Prostate gland (tissue), 2 donors: ENCODE measurements at regions not wholly inside any gene's neighbourhood (a gene's known extent, or its start where the extent isn't known, plus 50 kb on each side); places are given as distances from the start of the nearest gene placed in this dataset.

ENCODE experiments used
- DNase-seq: peaks from one replicate; pipeline ENCODE4 v3.0.0-alpha.2; 2019; ENCODE audit warnings: low spot score
- H3K27ac ChIP-seq, 2 donors: fragments of 200-600 bp; sonication (generic); 2 replicates each; pipeline ENCODE4 v1.5.1; 2017 to 2019
- H3K27me3 ChIP-seq: fragments of 200-600 bp; sonication (generic); replicated peaks from 2 replicates; pipeline ENCODE4 v1.5.1; 2019; ENCODE audit not compliant: insufficient read depth
- H3K36me3 ChIP-seq, 2 donors: fragments of 200-600 bp; sonication (generic); 1 replicate in 1 of 2; 2 replicates in 1 of 2; pipeline versions ENCODE4 v1.5.1 to v1.8.1; 2017 to 2019
- H3K4me1 ChIP-seq: fragments of 200-600 bp; sonication (generic); replicated peaks from 2 replicates; pipeline ENCODE4 v1.5.1; 2019
- H3K4me3 ChIP-seq, 2 donors: fragments of 200-600 bp; sonication (generic); 2 replicates each; pipeline ENCODE4 v1.5.1; 2017 to 2019
- H3K9me3 ChIP-seq: fragments of 200-600 bp; sonication (generic); 2 replicates; pipeline ENCODE4 v1.5.1; 2017
- POLR2A ChIP-seq: fragments of 450-650 bp; IDR thresholded peaks from one replicate; pipeline ENCODE4 v1.6.1; 2016; ENCODE audit warnings: antibody characterized with exemption, mild to moderate bottlenecking
- POLR2AphosphoS5 ChIP-seq: sonication (generic); formaldehyde crosslinking; IDR thresholded peaks from one replicate; pipeline ENCODE4 v1.6.1; 2017; ENCODE audit warnings: antibody characterized with exemption
- WGBS: methylation state at CpG from one replicate; pipeline ENCODE4 v1.1.5; 2018; 5-methylcytosine and 5-hydroxymethylcytosine counted together
- intact Hi-C: fragments of 100-400 bp; cut with DNase I; formaldehyde crosslinking; loops from one replicate; pipeline ENCODE4 v1.14.2; 2022
- TF ChIP-seq, protein P1 (sequence below), 4 experiments: fragments of 200-600 bp in 2 of 4; fragments of 450-650 bp in 2 of 4; sonication (generic) in 2 of 4; IDR thresholded peaks; 1 replicate in 3 of 4; 2 replicates in 1 of 4; pipeline ENCODE4 v1.5.1; 2016 to 2019; ENCODE audit warnings: antibody characterized with exemption in 4 of 4, mild to moderate bottlenecking in 2 of 4, moderate library complexity in 2 of 4

DNA sequence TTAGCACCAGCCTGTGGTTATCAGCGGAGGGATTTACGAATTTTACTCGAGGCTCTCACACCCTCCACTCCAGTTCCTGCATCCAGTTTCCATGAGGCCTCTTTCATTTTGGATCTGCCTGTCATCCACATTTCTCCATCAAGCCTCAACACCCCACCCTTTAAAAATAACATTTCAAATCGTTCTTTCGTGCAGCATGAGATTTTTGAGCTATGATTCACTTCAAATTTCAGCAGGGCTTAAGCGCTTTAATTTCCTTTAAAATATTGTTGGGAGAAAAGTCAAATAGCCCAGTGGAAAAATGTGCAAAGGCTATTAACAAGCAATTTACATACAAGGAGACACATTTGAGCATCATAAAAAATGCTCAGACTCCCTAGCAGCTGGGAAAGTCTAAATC lies 103.2 kb downstream of the MSX2 start:
- no peak for TF ChIP-seq POLR2AphosphoS5
- intact Hi-C loops = no loop called here
- H3K36me3 ChIP-seq = no peaks in the 10 kb centered on the region
- WGBS = 80% methylated on average over 6 of the region's 6 CpGs
- H3K27me3 ChIP-seq = no peaks in the 10 kb centered on the region
- no peak for DNase-seq
- no peaks in the 10 kb centered on the region for H3K4me1 ChIP-seq
- no peaks in the 10 kb centered on the region for H3K9me3 ChIP-seq
- H3K4me3 ChIP-seq = no peak overlapping the region
- no peak overlapping the region for H3K27ac ChIP-seq

DNA sequence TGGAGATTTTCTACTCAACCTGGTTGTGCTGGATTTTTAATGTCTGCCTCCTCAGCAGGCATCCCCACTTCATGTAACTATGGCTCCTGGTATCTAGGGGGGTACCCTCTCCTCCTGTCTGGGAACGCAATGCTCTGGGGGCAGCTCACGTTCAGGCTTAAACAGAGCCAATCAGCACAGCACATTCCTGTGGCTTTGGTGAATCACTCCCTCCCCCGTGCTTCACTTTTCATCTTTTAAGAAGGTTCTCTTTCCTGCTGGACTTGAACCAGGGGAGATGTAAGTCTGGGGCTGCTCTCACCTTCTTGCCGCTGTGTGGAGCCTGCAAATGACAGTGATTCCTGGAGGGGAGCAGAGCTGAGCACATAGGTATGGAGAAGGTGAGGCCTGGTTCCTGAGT lies 101.2 kb downstream of the MSX2 start:
- Histone ChIP-seq H3K27me3 (no peaks in the 10 kb centered on the region), H3K4me3 (no peak overlapping the region), H3K36me3 (no peaks in the 10 kb centered on the region), H3K27ac (no peak overlapping the region), H3K9me3 (no peaks in the 10 kb centered on the region), H3K4me1 (no peaks in the 10 kb centered on the region)
- TF ChIP-seq, protein P1, sequence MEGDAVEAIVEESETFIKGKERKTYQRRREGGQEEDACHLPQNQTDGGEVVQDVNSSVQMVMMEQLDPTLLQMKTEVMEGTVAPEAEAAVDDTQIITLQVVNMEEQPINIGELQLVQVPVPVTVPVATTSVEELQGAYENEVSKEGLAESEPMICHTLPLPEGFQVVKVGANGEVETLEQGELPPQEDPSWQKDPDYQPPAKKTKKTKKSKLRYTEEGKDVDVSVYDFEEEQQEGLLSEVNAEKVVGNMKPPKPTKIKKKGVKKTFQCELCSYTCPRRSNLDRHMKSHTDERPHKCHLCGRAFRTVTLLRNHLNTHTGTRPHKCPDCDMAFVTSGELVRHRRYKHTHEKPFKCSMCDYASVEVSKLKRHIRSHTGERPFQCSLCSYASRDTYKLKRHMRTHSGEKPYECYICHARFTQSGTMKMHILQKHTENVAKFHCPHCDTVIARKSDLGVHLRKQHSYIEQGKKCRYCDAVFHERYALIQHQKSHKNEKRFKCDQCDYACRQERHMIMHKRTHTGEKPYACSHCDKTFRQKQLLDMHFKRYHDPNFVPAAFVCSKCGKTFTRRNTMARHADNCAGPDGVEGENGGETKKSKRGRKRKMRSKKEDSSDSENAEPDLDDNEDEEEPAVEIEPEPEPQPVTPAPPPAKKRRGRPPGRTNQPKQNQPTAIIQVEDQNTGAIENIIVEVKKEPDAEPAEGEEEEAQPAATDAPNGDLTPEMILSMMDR (IDR thresholded peaks at IDR 0.05) = no peak
- TF ChIP-seq POLR2A = no peak
- no peak for TF ChIP-seq POLR2AphosphoS5
- WGBS = 56% methylated on average over 4 of the region's 4 CpGs
- no peak for DNase-seq
- intact Hi-C loops = no loop called here

DNA sequence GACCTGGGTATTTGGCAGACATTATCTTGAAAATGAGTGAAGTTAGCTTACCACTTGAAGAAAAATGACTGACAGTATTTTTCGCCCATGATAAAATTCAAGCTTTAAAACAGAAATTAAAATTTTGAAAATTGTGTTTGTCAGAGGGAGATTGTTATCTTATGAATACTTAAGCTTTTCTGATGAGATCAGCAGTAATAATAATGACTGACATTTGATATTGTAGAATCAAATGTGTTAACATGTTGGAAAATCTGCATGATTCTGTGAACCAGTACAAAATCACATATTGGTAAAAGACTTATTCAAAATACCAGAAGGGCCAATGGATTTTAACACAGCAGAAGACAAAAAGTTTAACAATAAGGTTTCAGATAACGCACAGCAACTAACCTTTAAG lies 94.0 kb downstream of the MSX2 start:
- no peak for TF ChIP-seq POLR2AphosphoS5
- TF ChIP-seq, protein P1 (IDR thresholded peaks at IDR 0.05) = no peak
- no peak for TF ChIP-seq POLR2A
- H3K27me3 ChIP-seq = no peaks in the 10 kb centered on the region
- 91% methylated on average over 2 of the region's 2 CpGs for WGBS
- H3K4me1 ChIP-seq = no peaks in the 10 kb centered on the region
- H3K9me3 ChIP-seq = no peaks in the 10 kb centered on the region
- no peak overlapping the region for H3K27ac ChIP-seq
- intact Hi-C loops = no loop called here
- no peak overlapping the region for H3K4me3 ChIP-seq
- H3K36me3 ChIP-seq = no peaks in the 10 kb centered on the region
- no peak for DNase-seq

DNA sequence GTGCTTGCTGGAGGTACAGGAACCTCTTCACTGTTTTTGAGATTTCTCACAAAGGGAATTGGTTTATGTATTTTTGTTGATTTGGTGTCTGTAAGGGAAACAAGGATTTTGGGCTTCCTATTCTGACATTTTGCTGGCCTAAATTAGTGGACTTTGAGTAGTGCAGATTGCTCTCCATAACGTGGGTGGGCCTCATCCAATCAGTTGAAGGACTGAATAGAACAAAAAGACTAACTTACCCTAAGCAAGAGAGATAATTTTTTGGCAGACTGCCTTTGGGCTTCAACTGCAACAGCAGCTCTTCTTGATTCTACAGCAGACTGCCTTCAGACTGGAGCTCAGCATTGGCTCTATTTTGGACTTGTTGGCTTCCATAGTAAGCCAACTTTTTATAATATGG lies 93.2 kb downstream of the MSX2 start:
- no peaks in the 10 kb centered on the region for H3K36me3 ChIP-seq
- H3K27me3 ChIP-seq = no peaks in the 10 kb centered on the region
- H3K27ac ChIP-seq = no peak overlapping the region
- H3K4me3 ChIP-seq = no peak overlapping the region
- TF ChIP-seq POLR2AphosphoS5 (no peak), POLR2A (no peak)
- TF ChIP-seq, protein P1 (IDR thresholded peaks at IDR 0.05) = no peak
- 89% methylated on average over 1 of the region's 1 CpG for WGBS
- intact Hi-C loops = no loop called here
- no peaks in the 10 kb centered on the region for H3K9me3 ChIP-seq
- no peaks in the 10 kb centered on the region for H3K4me1 ChIP-seq
- DNase-seq = no peak

DNA sequence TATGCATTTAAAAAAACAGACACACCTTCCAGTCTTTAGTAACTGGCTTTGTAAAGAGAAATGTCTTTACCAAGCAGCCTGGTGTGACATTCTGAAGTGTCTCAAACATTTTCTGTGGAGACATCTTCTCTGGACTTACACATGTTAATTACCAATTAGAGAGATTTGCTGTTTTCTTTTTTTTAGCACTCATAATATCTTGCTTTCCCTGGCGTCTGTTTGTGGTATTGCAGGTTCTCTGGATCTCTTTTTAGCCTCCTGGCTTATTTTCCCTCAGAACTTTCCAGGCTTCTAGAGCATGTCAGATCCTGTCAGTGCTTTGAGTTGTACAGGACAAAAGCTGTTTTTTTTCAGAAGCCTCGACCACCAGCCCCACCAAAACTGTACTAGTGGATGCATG lies 92.5 kb downstream of the MSX2 start:
- TF ChIP-seq POLR2A = no peak
- TF ChIP-seq, protein P1 (IDR thresholded peaks at IDR 0.05) = peak in 1 of 4 experiments; percentile 34
- TF ChIP-seq POLR2AphosphoS5 = no peak
- Histone ChIP-seq H3K4me3 (no peak overlapping the region), H3K27ac (no peak overlapping the region), H3K4me1 (no peaks in the 10 kb centered on the region), H3K27me3 (no peaks in the 10 kb centered on the region), H3K9me3 (no peaks in the 10 kb centered on the region), H3K36me3 (no peaks in the 10 kb centered on the region)
- WGBS = 30% methylated on average over 2 of the region's 2 CpGs
- DNase-seq = no peak
- intact Hi-C loops = no loop called here

DNA sequence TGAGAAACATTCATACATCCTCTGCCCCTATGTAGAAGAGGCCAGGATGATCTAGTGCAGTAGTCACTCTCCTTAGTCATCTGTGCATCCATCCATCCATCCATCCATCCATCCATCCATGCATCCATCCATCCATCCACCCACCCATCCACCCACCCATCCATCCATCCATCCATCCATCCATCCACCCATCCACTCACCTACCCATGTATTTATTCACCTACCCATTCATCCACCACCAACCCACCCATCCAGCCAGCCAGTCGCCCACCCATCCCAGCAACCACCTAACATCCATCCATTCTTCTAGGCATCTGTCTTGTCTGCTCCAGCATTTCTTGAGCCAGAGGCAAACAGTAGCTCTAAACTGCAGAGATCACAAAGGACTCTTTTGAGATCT lies 87.1 kb downstream of the MSX2 start:
- TF ChIP-seq POLR2A (no peak), POLR2AphosphoS5 (no peak)
- TF ChIP-seq, protein P1 (IDR thresholded peaks at IDR 0.05) = no peak
- H3K36me3 ChIP-seq = no peaks in the 10 kb centered on the region
- H3K4me1 ChIP-seq = no peaks in the 10 kb centered on the region
- no peak overlapping the region for H3K4me3 ChIP-seq
- H3K27ac ChIP-seq = no peak overlapping the region
- DNase-seq = no peak
- no peaks in the 10 kb centered on the region for H3K27me3 ChIP-seq
- WGBS = 100% methylated on average over 1 of the region's 1 CpG
- intact Hi-C loops = no loop called here
- no peaks in the 10 kb centered on the region for H3K9me3 ChIP-seq
